ENCODE measurements at regions not wholly inside any gene's neighbourhood (a gene's known extent, or its start where the extent isn't known, plus 50 kb on each side); places are given as distances from the start of the nearest gene placed in this dataset.

DNA sequence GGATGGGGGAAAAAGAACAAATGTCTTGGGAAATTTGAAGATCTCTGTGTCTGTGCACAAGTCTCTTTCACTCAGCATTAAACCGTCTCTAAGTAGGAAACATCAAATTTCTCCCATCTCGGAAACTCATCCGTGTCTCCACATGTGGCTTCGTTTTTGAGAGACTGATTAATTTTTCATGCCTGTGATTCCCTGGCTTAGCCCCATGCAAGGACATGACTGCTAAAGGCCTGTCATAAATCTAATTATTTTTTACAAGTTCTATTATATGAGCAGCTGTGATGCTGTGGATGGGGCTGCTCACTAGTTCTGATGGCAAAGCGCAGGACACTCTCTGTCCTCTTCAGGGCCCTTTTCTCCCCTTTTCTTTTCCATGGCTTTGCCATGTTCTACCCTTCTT is 129.1 kb downstream of the RGPD3 start:
- TF ChIP-seq, protein P1, sequence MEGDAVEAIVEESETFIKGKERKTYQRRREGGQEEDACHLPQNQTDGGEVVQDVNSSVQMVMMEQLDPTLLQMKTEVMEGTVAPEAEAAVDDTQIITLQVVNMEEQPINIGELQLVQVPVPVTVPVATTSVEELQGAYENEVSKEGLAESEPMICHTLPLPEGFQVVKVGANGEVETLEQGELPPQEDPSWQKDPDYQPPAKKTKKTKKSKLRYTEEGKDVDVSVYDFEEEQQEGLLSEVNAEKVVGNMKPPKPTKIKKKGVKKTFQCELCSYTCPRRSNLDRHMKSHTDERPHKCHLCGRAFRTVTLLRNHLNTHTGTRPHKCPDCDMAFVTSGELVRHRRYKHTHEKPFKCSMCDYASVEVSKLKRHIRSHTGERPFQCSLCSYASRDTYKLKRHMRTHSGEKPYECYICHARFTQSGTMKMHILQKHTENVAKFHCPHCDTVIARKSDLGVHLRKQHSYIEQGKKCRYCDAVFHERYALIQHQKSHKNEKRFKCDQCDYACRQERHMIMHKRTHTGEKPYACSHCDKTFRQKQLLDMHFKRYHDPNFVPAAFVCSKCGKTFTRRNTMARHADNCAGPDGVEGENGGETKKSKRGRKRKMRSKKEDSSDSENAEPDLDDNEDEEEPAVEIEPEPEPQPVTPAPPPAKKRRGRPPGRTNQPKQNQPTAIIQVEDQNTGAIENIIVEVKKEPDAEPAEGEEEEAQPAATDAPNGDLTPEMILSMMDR (IDR thresholded peaks at IDR 0.05): no peak
- TF ChIP-seq POLR2AphosphoS5 (IDR thresholded peaks at IDR 0.05): no peak
